Uterus (tissue), 3 donors: ENCODE measurements at regions not wholly inside any gene's neighbourhood (a gene's known extent, or its start where the extent isn't known, plus 50 kb on each side); places are given as distances from the start of the nearest gene placed in this dataset.

Source experiments
- DNase-seq, 2 donors: peaks; one replicate each; pipeline ENCODE4 v3.0.0-alpha.2; 2019 to 2020
- H3K27ac ChIP-seq, 2 donors: fragments of 200-600 bp; sonication (generic); 1 replicate in 1 of 2; 2 replicates in 1 of 2; pipeline ENCODE4 v1.5.1; 2016 to 2018
- H3K27me3 ChIP-seq, 2 donors: fragments of 200-600 bp; sonication (generic); one replicate each; pipeline ENCODE4 v1.5.1; 2018 to 2019; ENCODE audit warnings: control low read depth in 1 of 2
- H3K36me3 ChIP-seq, 2 donors: fragments of 200-600 bp; sonication (generic); one replicate each; pipeline ENCODE4 v1.5.1; 2019; ENCODE audit warnings: control low read depth in 1 of 2
- H3K4me1 ChIP-seq, 2 donors: fragments of 200-600 bp; sonication (generic); one replicate each; pipeline ENCODE4 v1.5.1; 2018 to 2019; ENCODE audit warnings: control low read depth in 1 of 2
- H3K4me3 ChIP-seq, 2 donors: fragments of 200-600 bp; sonication (generic); 1 replicate in 1 of 2; 2 replicates in 1 of 2; pipeline ENCODE4 v1.5.1; 2018 to 2019; ENCODE audit warnings: mild to moderate bottlenecking in 1 of 2
- H3K9me3 ChIP-seq, 2 donors: fragments of 200-600 bp; sonication (generic); one replicate each; pipeline ENCODE4 v1.5.1; 2019; ENCODE audit warnings: control low read depth in 1 of 2
- CTCF ChIP-seq, 4 experiments: fragments of 200-600 bp in 2 of 4; fragments of 450-650 bp in 2 of 4; sonication (generic) in 2 of 4; IDR thresholded peaks; one replicate each; pipeline ENCODE4 v1.5.1; 2016 to 2019; ENCODE audit warnings: antibody characterized with exemption in 4 of 4, mild to moderate bottlenecking in 2 of 4, moderate library complexity in 1 of 4
- POLR2A ChIP-seq, 2 donors: fragments of 450-650 bp; IDR thresholded peaks; one replicate each; pipeline ENCODE4 v1.6.1; 2016; ENCODE audit warnings: antibody characterized with exemption in 2 of 2, mild to moderate bottlenecking in 1 of 2, moderate library complexity in 1 of 2
- intact Hi-C: fragments of 100-400 bp; cut with DNase I; formaldehyde crosslinking; loops from one replicate; pipeline ENCODE4 v1.15.1; 2023; ENCODE audit warnings: low total_unique reads
- donor health status: DM: yes; HTN: yes; CAD: no.

GRCh38 chr22:47417699-47418098 lies 655.2 kb downstream of the TBC1D22A start:
- TF ChIP-seq POLR2A (IDR thresholded peaks at IDR 0.05) = no peak
- no peak for TF ChIP-seq CTCF (IDR thresholded peaks at IDR 0.05)
- Histone ChIP-seq H3K36me3 (no peaks in the 10 kb centered on the region), H3K27me3 (no peaks in the 10 kb centered on the region), H3K4me3 (no peak overlapping the region), H3K9me3 (no peaks in the 10 kb centered on the region), H3K27ac (no peak overlapping the region), H3K4me1 (no peaks in the 10 kb centered on the region)
- DNase-seq = no peak
- intact Hi-C loops = no loop called here

GRCh38 chr22:47411006-47411405 lies 648.6 kb downstream of the TBC1D22A start:
- no peaks in the 10 kb centered on the region for H3K9me3 ChIP-seq
- TF ChIP-seq CTCF (IDR thresholded peaks at IDR 0.05) (no peak), POLR2A (IDR thresholded peaks at IDR 0.05) (no peak)
- no peaks in the 10 kb centered on the region for H3K4me1 ChIP-seq
- H3K4me3 ChIP-seq = no peak overlapping the region
- no peak overlapping the region for H3K27ac ChIP-seq
- no peaks in the 10 kb centered on the region for H3K36me3 ChIP-seq
- no peaks in the 10 kb centered on the region for H3K27me3 ChIP-seq
- DNase-seq = no peak
- intact Hi-C loops = no loop called here

GRCh38 chr22:47409539-47410275 lies 647.3 kb downstream of the TBC1D22A start:
- Histone ChIP-seq H3K27me3 (no peaks in the 10 kb centered on the region), H3K36me3 (no peaks in the 10 kb centered on the region), H3K4me1 (no peaks in the 10 kb centered on the region), H3K27ac (no peak overlapping the region), H3K4me3 (no peak overlapping the region), H3K9me3 (no peaks in the 10 kb centered on the region)
- intact Hi-C loops = loop anchor here (2.0 kb wide), 1 partner anchor 41 kb away; no protein-coding TSS in a partner anchor
- TF ChIP-seq CTCF (IDR thresholded peaks at IDR 0.05) (no peak), POLR2A (IDR thresholded peaks at IDR 0.05) (no peak)
- no peak for DNase-seq

GRCh38 chr22:47408409-47408808 lies 646.0 kb downstream of the TBC1D22A start:
- H3K27ac ChIP-seq = no peak overlapping the region
- intact Hi-C loops = loop anchor here (2.0 kb wide), 1 partner anchor 42 kb away; no protein-coding TSS in a partner anchor
- H3K9me3 ChIP-seq = no peaks in the 10 kb centered on the region
- no peak for TF ChIP-seq CTCF (IDR thresholded peaks at IDR 0.05)
- no peak for TF ChIP-seq POLR2A (IDR thresholded peaks at IDR 0.05)
- DNase-seq = no peak
- no peaks in the 10 kb centered on the region for H3K27me3 ChIP-seq
- no peaks in the 10 kb centered on the region for H3K4me1 ChIP-seq
- H3K36me3 ChIP-seq = no peaks in the 10 kb centered on the region
- H3K4me3 ChIP-seq = no peak overlapping the region

GRCh38 chr22:47407461-47408025 lies 645.1 kb downstream of the TBC1D22A start:
- Histone ChIP-seq H3K27me3 (no peaks in the 10 kb centered on the region), H3K4me3 (no peak overlapping the region), H3K4me1 (no peaks in the 10 kb centered on the region), H3K27ac (no peak overlapping the region), H3K36me3 (no peaks in the 10 kb centered on the region), H3K9me3 (no peaks in the 10 kb centered on the region)
- intact Hi-C loops = loop anchor here (2.0 kb wide), 1 partner anchor 43 kb away; no protein-coding TSS in a partner anchor
- DNase-seq = no peak
- TF ChIP-seq CTCF (IDR thresholded peaks at IDR 0.05) (no peak), POLR2A (IDR thresholded peaks at IDR 0.05) (no peak)
